ENCODE measurements at regions not wholly inside any gene's neighbourhood (a gene's known extent, or its start where the extent isn't known, plus 50 kb on each side); places are given as distances from the start of the nearest gene placed in this dataset.
A peak's percentile ranks its signal among the peaks of the same experiment; 100 is the strongest.
"Not testable (repeated sequence)": the region's sequence is repeated elsewhere in the genome, so short reads cannot be mapped to it uniquely, and the experiment has no call there.

GRCh38 chr2:189308056-189308790 is 128.7 kb upstream of the COL5A2 start:
- Mint-ChIP-seq H3K27me3 (no peaks in the 10 kb centered on the region), H3K4me3 (no peak overlapping the region), H3K4me1 (peaks cover 24% of the 10 kb centered on the region), H3K9me3 (peaks cover 8% of the 10 kb centered on the region), H3K27ac (no peak overlapping the region), H3K36me3 (ENCODE audit: low read depth) (no peaks in the 10 kb centered on the region)
- intact Hi-C loops (cut with micrococcal nuclease): no loop called here
- no peak for DNase-seq

- Mint-ChIP-seq H3K4me3 (no peak overlapping the region), H3K9me3 (peaks cover 8% of the 10 kb centered on the region), H3K4me1 (peaks cover 18% of the 10 kb centered on the region), H3K27ac (no peak overlapping the region), H3K27me3 (no peaks in the 10 kb centered on the region), H3K36me3 (ENCODE audit: low read depth) (no peaks in the 10 kb centered on the region)
- no peak for DNase-seq
- intact Hi-C loops (cut with micrococcal nuclease): no loop called here
Measured at GRCh38 chr2:189309331-189309730, 129.8 kb upstream of the COL5A2 start.

GRCh38 chr2:189312211-189312610 is 129.1 kb upstream of the WDR75 start:
- Mint-ChIP-seq H3K36me3 (ENCODE audit: low read depth) (no peaks in the 10 kb centered on the region), H3K27me3 (no peaks in the 10 kb centered on the region), H3K4me1 (peaks cover 11% of the 10 kb centered on the region), H3K4me3 (no peak overlapping the region), H3K27ac (no peak overlapping the region), H3K9me3 (peaks cover 13% of the 10 kb centered on the region)
- intact Hi-C loops (cut with micrococcal nuclease): no loop called here
- DNase-seq: no peak

- intact Hi-C loops (cut with micrococcal nuclease): no loop called here
- H3K27ac Mint-ChIP-seq: no peak overlapping the region
- no peaks in the 10 kb centered on the region for H3K36me3 Mint-ChIP-seq (ENCODE audit: low read depth)
- H3K4me3 Mint-ChIP-seq: no peak overlapping the region
- H3K9me3 Mint-ChIP-seq: peaks cover 13% of the 10 kb centered on the region
- no peak for DNase-seq
- no peaks in the 10 kb centered on the region for H3K27me3 Mint-ChIP-seq
- peaks cover 11% of the 10 kb centered on the region for H3K4me1 Mint-ChIP-seq
Measured at GRCh38 chr2:189312643-189313042, 128.6 kb upstream of the WDR75 start.

GRCh38 chr2:189318761-189319160 is 122.5 kb upstream of the WDR75 start:
- Mint-ChIP-seq H3K4me1 (peaks cover 3% of the 10 kb centered on the region), H3K27ac (no peak overlapping the region), H3K4me3 (no peak overlapping the region), H3K36me3 (ENCODE audit: low read depth) (no peaks in the 10 kb centered on the region), H3K27me3 (no peaks in the 10 kb centered on the region), H3K9me3 (peaks cover 10% of the 10 kb centered on the region)
- intact Hi-C loops (cut with micrococcal nuclease): no loop called here
- no peak for DNase-seq

GRCh38 chr2:189319424-189319823 is 121.8 kb upstream of the WDR75 start:
- peaks cover 10% of the 10 kb centered on the region for H3K9me3 Mint-ChIP-seq
- H3K36me3 Mint-ChIP-seq (ENCODE audit: low read depth); H3K4me1 Mint-ChIP-seq; H3K4me3 Mint-ChIP-seq; H3K27ac Mint-ChIP-seq; H3K27me3 Mint-ChIP-seq; DNase-seq; intact Hi-C loops (cut with micrococcal nuclease): not testable (repeated sequence)

- Mint-ChIP-seq H3K27ac (no peak overlapping the region), H3K9me3 (peaks cover 11% of the 10 kb centered on the region), H3K27me3 (no peaks in the 10 kb centered on the region), H3K4me1 (no peaks in the 10 kb centered on the region), H3K36me3 (ENCODE audit: low read depth) (no peaks in the 10 kb centered on the region), H3K4me3 (no peak overlapping the region)
- DNase-seq: no peak
- intact Hi-C loops (cut with micrococcal nuclease): no loop called here
Measured at GRCh38 chr2:189327879-189328847, 113.1 kb upstream of the WDR75 start.

- Mint-ChIP-seq H3K4me1 (no peaks in the 10 kb centered on the region), H3K4me3 (no peak overlapping the region), H3K27ac (no peak overlapping the region), H3K27me3 (no peaks in the 10 kb centered on the region), H3K9me3 (peaks cover 11% of the 10 kb centered on the region), H3K36me3 (ENCODE audit: low read depth) (no peaks in the 10 kb centered on the region)
- intact Hi-C loops (cut with micrococcal nuclease): no loop called here
- DNase-seq: no peak
Measured at GRCh38 chr2:189328848-189329245, 112.4 kb upstream of the WDR75 start.

GRCh38 chr2:189336276-189336975 is 104.8 kb upstream of the WDR75 start:
- intact Hi-C loops (cut with micrococcal nuclease): no loop called here
- H3K9me3 Mint-ChIP-seq: peaks cover 13% of the 10 kb centered on the region

GRCh38 chr2:189337656-189338055 is 103.6 kb upstream of the WDR75 start:
- intact Hi-C loops (cut with micrococcal nuclease): no loop called here
- DNase-seq: no peak
- Mint-ChIP-seq H3K27ac (no peak overlapping the region), H3K36me3 (ENCODE audit: low read depth) (no peaks in the 10 kb centered on the region), H3K4me3 (no peak overlapping the region), H3K9me3 (peaks cover 8% of the 10 kb centered on the region), H3K27me3 (no peaks in the 10 kb centered on the region), H3K4me1 (no peaks in the 10 kb centered on the region)

More at GRCh38 chr2:189336276-189336975, 104.8 kb upstream of the WDR75 start:
- H3K27me3 Mint-ChIP-seq: no peaks in the 10 kb centered on the region
- no peaks in the 10 kb centered on the region for H3K36me3 Mint-ChIP-seq (ENCODE audit: low read depth)
- no peak overlapping the region for H3K4me3 Mint-ChIP-seq
- DNase-seq: no peak
- no peaks in the 10 kb centered on the region for H3K4me1 Mint-ChIP-seq
- no peak overlapping the region for H3K27ac Mint-ChIP-seq

- H3K9me3 Mint-ChIP-seq: peaks cover 7% of the 10 kb centered on the region
- no peak overlapping the region for H3K27ac Mint-ChIP-seq
- no peaks in the 10 kb centered on the region for H3K4me1 Mint-ChIP-seq
- H3K27me3 Mint-ChIP-seq: no peaks in the 10 kb centered on the region
- intact Hi-C loops (cut with micrococcal nuclease): no loop called here
- DNase-seq: no peak
- no peak overlapping the region for H3K4me3 Mint-ChIP-seq
- no peaks in the 10 kb centered on the region for H3K36me3 Mint-ChIP-seq (ENCODE audit: low read depth)
Measured at GRCh38 chr2:189338115-189338514, 103.2 kb upstream of the WDR75 start.

- no peaks in the 10 kb centered on the region for H3K36me3 Mint-ChIP-seq (ENCODE audit: low read depth)
- H3K4me3 Mint-ChIP-seq: no peak overlapping the region
- no peaks in the 10 kb centered on the region for H3K4me1 Mint-ChIP-seq
- H3K27me3 Mint-ChIP-seq: no peaks in the 10 kb centered on the region
- H3K9me3 Mint-ChIP-seq: peaks cover 7% of the 10 kb centered on the region
- DNase-seq: no peak
- intact Hi-C loops (cut with micrococcal nuclease): no loop called here
- H3K27ac Mint-ChIP-seq: no peak overlapping the region
Measured at GRCh38 chr2:189341077-189341476, 100.2 kb upstream of the WDR75 start.

- no peaks in the 10 kb centered on the region for H3K27me3 Mint-ChIP-seq
- no peaks in the 10 kb centered on the region for H3K36me3 Mint-ChIP-seq (ENCODE audit: low read depth)
- H3K4me3 Mint-ChIP-seq: no peak overlapping the region
- H3K9me3 Mint-ChIP-seq: peaks cover 4% of the 10 kb centered on the region
- intact Hi-C loops (cut with micrococcal nuclease): no loop called here
- no peak overlapping the region for H3K27ac Mint-ChIP-seq
- DNase-seq: no peak
- H3K4me1 Mint-ChIP-seq: peaks cover 4% of the 10 kb centered on the region
Measured at GRCh38 chr2:189344043-189344442, 97.2 kb upstream of the WDR75 start.

GRCh38 chr2:189347540-189347939 is 93.7 kb upstream of the WDR75 start:
- Mint-ChIP-seq H3K36me3 (ENCODE audit: low read depth) (no peaks in the 10 kb centered on the region), H3K4me3 (no peak overlapping the region), H3K4me1 (peaks cover 4% of the 10 kb centered on the region), H3K9me3 (no peaks in the 10 kb centered on the region), H3K27me3 (no peaks in the 10 kb centered on the region), H3K27ac (no peak overlapping the region)
- peak; percentile 67 for DNase-seq
- intact Hi-C loops (cut with micrococcal nuclease): loop anchor here (1.0 kb wide), 2 partner anchors 204 to 253 kb away; no protein-coding TSS in a partner anchor
